ENCODE measurements at regions not wholly inside any gene's neighbourhood (a gene's known extent, or its start where the extent isn't known, plus 50 kb on each side); places are given as distances from the start of the nearest gene placed in this dataset.

GRCh38 chr7:37537439-37537838, 88.8 kb upstream of the ELMO1 start:
- POLR2A ChIA-PET, result no interaction called here
- no peak overlapping the region for H3K4me3 ChIP-seq (ENCODE audit: low read depth, low read length)
- CTCF ChIA-PET, result interaction anchor here (0.6 kb wide), 2 partner anchors 31 to 685 kb away, joined by 3 to 4 read pairs; no protein-coding TSS in a partner anchor

GRCh38 chr7:37538945-37539344, 90.3 kb upstream of the ELMO1 start:
- TF ChIP-seq ZNF362 (tag by site-specific recombination; IDR thresholded peaks at IDR 0.05) (no peak), ZNF239 (tag by site-specific recombination; IDR thresholded peaks at IDR 0.05) (no peak), ZNF138 (tag by site-specific recombination; IDR thresholded peaks at IDR 0.05; ENCODE audit: borderline replicate concordance) (no peak), ZNF404 (tag by site-specific recombination; IDR thresholded peaks at IDR 0.05) (no peak)
- TF ChIP-seq, protein P1, sequence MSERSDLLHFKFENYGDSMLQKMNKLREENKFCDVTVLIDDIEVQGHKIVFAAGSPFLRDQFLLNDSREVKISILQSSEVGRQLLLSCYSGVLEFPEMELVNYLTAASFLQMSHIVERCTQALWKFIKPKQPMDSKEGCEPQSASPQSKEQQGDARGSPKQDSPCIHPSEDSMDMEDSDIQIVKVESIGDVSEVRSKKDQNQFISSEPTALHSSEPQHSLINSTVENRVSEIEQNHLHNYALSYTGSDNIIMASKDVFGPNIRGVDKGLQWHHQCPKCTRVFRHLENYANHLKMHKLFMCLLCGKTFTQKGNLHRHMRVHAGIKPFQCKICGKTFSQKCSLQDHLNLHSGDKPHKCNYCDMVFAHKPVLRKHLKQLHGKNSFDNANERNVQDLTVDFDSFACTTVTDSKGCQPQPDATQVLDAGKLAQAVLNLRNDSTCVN (tag by site-specific recombination; optimal IDR thresholded peaks at IDR 0.05), result no peak
- no peaks in the 10 kb centered on the region for H3K4me1 ChIP-seq (ENCODE audit: control insufficient read depth, insufficient read depth, low read length)
- H3K36me3 ChIP-seq (ENCODE audit: control insufficient read depth in 2 of 2, insufficient read depth in 1 of 2, low read length in 2 of 2), result no peaks in the 10 kb centered on the region
- CTCF ChIA-PET, result interaction anchor here (0.5 kb wide), 1 partner anchor 45 kb away, joined by 3 read pairs; no protein-coding TSS in a partner anchor
- no peaks in the 10 kb centered on the region for H3K9me3 ChIP-seq (ENCODE audit: control insufficient read depth, insufficient read depth, low read depth, low read length)
- POLR2A ChIA-PET, result no interaction called here
- no peak overlapping the region for H3K4me3 ChIP-seq (ENCODE audit: low read depth, low read length)
- H3K27ac ChIP-seq (ENCODE audit: extremely low read depth, low read depth, low read length), result no peak overlapping the region

More at GRCh38 chr7:37537439-37537838, 88.8 kb upstream of the ELMO1 start:
- TF ChIP-seq ZNF121 (tag by site-specific recombination; IDR thresholded peaks at IDR 0.05) (no peak), SP3 (tag by site-specific recombination; IDR thresholded peaks at IDR 0.05) (no peak)
- TF ChIP-seq, protein P2, sequence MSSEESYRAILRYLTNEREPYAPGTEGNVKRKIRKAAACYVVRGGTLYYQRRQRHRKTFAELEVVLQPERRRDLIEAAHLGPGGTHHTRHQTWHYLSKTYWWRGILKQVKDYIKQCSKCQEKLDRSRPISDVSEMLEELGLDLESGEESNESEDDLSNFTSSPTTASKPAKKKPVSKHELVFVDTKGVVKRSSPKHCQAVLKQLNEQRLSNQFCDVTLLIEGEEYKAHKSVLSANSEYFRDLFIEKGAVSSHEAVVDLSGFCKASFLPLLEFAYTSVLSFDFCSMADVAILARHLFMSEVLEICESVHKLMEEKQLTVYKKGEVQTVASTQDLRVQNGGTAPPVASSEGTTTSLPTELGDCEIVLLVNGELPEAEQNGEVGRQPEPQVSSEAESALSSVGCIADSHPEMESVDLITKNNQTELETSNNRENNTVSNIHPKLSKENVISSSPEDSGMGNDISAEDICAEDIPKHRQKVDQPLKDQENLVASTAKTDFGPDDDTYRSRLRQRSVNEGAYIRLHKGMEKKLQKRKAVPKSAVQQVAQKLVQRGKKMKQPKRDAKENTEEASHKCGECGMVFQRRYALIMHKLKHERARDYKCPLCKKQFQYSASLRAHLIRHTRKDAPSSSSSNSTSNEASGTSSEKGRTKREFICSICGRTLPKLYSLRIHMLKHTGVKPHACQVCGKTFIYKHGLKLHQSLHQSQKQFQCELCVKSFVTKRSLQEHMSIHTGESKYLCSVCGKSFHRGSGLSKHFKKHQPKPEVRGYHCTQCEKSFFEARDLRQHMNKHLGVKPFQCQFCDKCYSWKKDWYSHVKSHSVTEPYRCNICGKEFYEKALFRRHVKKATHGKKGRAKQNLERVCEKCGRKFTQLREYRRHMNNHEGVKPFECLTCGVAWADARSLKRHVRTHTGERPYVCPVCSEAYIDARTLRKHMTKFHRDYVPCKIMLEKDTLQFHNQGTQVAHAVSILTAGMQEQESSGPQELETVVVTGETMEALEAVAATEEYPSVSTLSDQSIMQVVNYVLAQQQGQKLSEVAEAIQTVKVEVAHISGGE (tag by site-specific recombination; conservative IDR thresholded peaks at IDR 0.05; ENCODE audit: low read depth), result no peak
- no peaks in the 10 kb centered on the region for H3K36me3 ChIP-seq (ENCODE audit: control insufficient read depth in 2 of 2, insufficient read depth in 1 of 2, low read length in 2 of 2)
- no peaks in the 10 kb centered on the region for H3K4me1 ChIP-seq (ENCODE audit: control insufficient read depth, insufficient read depth, low read length)
- no peak overlapping the region for H3K27ac ChIP-seq (ENCODE audit: extremely low read depth, low read depth, low read length)
- no peaks in the 10 kb centered on the region for H3K9me3 ChIP-seq (ENCODE audit: control insufficient read depth, insufficient read depth, low read depth, low read length)

GRCh38 chr7:37540917-37541316, 92.3 kb upstream of the ELMO1 start:
- no peak overlapping the region for H3K4me3 ChIP-seq (ENCODE audit: low read depth, low read length)
- H3K9me3 ChIP-seq (ENCODE audit: control insufficient read depth, insufficient read depth, low read depth, low read length), result no peaks in the 10 kb centered on the region
- H3K36me3 ChIP-seq (ENCODE audit: control insufficient read depth in 2 of 2, insufficient read depth in 1 of 2, low read length in 2 of 2), result no peaks in the 10 kb centered on the region
- ChIA-PET CTCF (interaction anchor here (0.8 kb wide), 1 partner anchor 46 kb away, joined by 4 read pairs; no protein-coding TSS in a partner anchor), POLR2A (no interaction called here)
- TF ChIP-seq, protein P3, sequence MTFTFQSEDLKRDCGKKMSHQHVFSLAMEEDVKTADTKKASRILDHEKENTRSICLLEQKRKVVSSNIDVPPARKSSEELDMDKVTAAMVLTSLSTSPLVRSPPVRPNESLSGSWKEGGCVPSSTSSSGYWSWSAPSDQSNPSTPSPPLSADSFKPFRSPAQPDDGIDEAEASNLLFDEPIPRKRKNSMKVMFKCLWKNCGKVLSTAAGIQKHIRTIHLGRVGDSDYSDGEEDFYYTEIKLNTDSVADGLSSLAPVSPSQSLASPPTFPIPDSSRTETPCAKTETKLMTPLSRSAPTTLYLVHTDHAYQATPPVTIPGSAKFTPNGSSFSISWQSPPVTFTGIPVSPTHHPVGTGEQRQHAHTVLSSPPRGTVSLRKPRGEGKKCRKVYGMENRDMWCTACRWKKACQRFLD (tag by site-specific recombination; IDR thresholded peaks at IDR 0.05), result no peak
- TF ChIP-seq ZNF10 (tag by site-specific recombination; IDR thresholded peaks at IDR 0.05) (no peak), ZFHX2 (tag by site-specific recombination; conservative IDR thresholded peaks at IDR 0.05) (no peak), ZNF404 (tag by site-specific recombination; IDR thresholded peaks at IDR 0.05) (no peak), SP3 (tag by site-specific recombination; IDR thresholded peaks at IDR 0.05) (no peak), BCL11B (tag by site-specific recombination; IDR thresholded peaks at IDR 0.05; ENCODE audit: low read depth) (no peak)
- H3K4me1 ChIP-seq (ENCODE audit: control insufficient read depth, insufficient read depth, low read length), result no peaks in the 10 kb centered on the region
- H3K27ac ChIP-seq (ENCODE audit: extremely low read depth, low read depth, low read length), result no peak overlapping the region

Data from HEK293 (cell line).